AG04450 (cell line): ENCODE measurements at regions not wholly inside any gene's neighbourhood (a gene's known extent, or its start where the extent isn't known, plus 50 kb on each side); places are given as distances from the start of the nearest gene placed in this dataset.

Experiments
- CTCF ChIA-PET: fragments of 300-600, 350-600 bp; formaldehyde crosslinking; extraction: SDS; loops from one replicate; lab custom pipeline; 2022; ENCODE audit warnings: antibody characterized with exemption, inconsistent platforms; lab: Charles Lee
- POLR2A ChIA-PET: fragments of 350-600 bp; formaldehyde crosslinking; extraction: SDS; loops from one replicate; lab custom pipeline; 2021; ENCODE audit warnings: antibody characterized with exemption, inconsistent platforms; lab: Yijun Ruan, JAX
- DNase-seq: peaks from one replicate; pipeline ENCODE4 v3.0.0-alpha.2; 2011; ENCODE audit warnings: low read depth, low spot score
- H3K27ac ChIP-seq: one replicate; pipeline ENCODE4 v1.5.1; 2012; ENCODE audit warnings: low read depth, low read length, control low read depth
- H3K27me3 ChIP-seq: one replicate; pipeline ENCODE4 v1.6.0; 2012; ENCODE audit warnings: low read length; ENCODE audit not compliant: control insufficient read depth, insufficient read depth
- H3K4me3 ChIP-seq: 2 replicates; pipeline ENCODE4 v1.5.1; 2011; ENCODE audit warnings: mild to moderate bottlenecking, low read depth, low read length, control low read depth
- H3K9me3 ChIP-seq: 2 replicates; pipeline ENCODE4 v1.5.1; 2012; ENCODE audit warnings: low read length; ENCODE audit not compliant: control insufficient read depth, insufficient read depth
- TF ChIP-seq, protein P1 (sequence below): IDR thresholded peaks from 2 replicates; pipeline ENCODE4 v1.5.1; 2011; ENCODE audit warnings: low read depth, low read length, control low read depth, inconsistent platforms

DNA sequence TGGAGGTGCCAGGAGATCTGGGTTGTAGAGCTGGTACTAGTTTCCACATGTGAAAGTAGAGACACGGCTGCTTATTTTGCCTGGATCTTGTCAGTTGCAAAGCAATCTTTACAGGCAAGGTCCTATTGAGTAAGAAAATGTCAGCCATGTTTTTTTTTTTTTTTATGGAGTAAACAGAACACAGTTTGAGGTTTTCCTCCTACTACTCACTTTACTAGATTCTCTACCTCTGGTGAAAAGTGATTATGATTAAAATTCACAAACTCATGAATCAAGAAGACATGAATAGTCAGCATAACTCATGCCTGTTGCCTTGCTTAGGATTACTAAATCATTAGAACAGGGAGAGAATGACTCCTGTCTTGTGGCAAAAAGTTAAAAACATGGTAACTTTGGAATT lies 70.1 kb upstream of the PNPT1 start:
- Histone ChIP-seq H3K9me3 (no peaks in the 10 kb centered on the region), H3K27ac (no peak overlapping the region), H3K27me3 (no peaks in the 10 kb centered on the region), H3K4me3 (no peak overlapping the region)
- TF ChIP-seq, protein P1, sequence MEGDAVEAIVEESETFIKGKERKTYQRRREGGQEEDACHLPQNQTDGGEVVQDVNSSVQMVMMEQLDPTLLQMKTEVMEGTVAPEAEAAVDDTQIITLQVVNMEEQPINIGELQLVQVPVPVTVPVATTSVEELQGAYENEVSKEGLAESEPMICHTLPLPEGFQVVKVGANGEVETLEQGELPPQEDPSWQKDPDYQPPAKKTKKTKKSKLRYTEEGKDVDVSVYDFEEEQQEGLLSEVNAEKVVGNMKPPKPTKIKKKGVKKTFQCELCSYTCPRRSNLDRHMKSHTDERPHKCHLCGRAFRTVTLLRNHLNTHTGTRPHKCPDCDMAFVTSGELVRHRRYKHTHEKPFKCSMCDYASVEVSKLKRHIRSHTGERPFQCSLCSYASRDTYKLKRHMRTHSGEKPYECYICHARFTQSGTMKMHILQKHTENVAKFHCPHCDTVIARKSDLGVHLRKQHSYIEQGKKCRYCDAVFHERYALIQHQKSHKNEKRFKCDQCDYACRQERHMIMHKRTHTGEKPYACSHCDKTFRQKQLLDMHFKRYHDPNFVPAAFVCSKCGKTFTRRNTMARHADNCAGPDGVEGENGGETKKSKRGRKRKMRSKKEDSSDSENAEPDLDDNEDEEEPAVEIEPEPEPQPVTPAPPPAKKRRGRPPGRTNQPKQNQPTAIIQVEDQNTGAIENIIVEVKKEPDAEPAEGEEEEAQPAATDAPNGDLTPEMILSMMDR: no peak
- ChIA-PET CTCF (interaction anchor here (1.0 kb wide), 1 partner anchor 197 kb away, joined by 4 read pairs; no protein-coding TSS in a partner anchor), POLR2A (no interaction called here)
- DNase-seq: no peak

DNA sequence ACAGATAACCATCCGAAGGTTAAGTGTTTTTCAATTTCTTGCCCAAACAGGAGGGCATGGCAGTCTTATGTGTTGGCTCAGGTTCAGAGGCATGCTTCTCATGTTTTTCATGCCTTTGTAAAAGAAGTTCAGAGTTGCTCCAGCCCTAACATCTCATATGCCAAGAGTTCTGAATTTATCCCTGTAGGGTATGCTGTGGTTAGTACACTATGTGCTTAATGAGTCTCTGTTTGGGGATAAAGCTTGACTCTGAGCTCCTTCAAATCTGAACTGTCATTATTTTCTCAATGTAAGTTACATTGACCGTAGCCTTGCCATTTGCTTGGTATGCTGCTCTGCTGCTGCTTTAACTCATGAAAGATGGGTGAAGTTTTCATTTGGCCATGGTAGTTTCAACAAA lies 67.9 kb upstream of the PNPT1 start:
- Histone ChIP-seq H3K4me3 (no peak overlapping the region), H3K9me3 (no peaks in the 10 kb centered on the region), H3K27me3 (no peaks in the 10 kb centered on the region), H3K27ac (no peak overlapping the region)
- ChIA-PET POLR2A (no interaction called here), CTCF (interaction anchor here (1.0 kb wide), 1 partner anchor 10 kb away, joined by 3 read pairs; no protein-coding TSS in a partner anchor)
- DNase-seq: no peak
- TF ChIP-seq, protein P1: no peak

DNA sequence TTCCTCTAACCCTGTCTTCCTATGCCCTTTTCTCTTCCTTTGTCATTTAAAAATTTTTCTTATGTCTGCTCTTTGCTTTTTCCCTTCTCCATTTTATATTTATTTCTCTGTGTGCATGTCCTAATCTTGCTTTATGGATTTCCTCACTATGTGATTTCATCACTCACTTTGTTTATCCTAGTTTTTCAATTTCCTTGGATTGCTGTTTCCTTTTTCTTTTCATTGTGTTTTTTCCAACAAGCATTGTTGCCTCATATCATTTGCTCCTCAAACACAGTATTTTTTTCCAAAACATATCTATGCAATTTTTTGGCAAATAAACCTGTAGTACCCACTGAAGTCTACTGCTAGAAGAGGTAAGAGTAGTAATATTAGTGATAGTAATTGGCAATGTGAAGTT lies 67.4 kb upstream of the PNPT1 start:
- TF ChIP-seq, protein P1: no peak
- H3K4me3 ChIP-seq: no peak overlapping the region
- H3K9me3 ChIP-seq: no peaks in the 10 kb centered on the region
- no peak overlapping the region for H3K27ac ChIP-seq
- ChIA-PET CTCF (interaction anchor here (1.0 kb wide), 1 partner anchor 10 kb away, joined by 3 read pairs; no protein-coding TSS in a partner anchor), POLR2A (no interaction called here)
- DNase-seq: no peak
- H3K27me3 ChIP-seq: no peaks in the 10 kb centered on the region

DNA sequence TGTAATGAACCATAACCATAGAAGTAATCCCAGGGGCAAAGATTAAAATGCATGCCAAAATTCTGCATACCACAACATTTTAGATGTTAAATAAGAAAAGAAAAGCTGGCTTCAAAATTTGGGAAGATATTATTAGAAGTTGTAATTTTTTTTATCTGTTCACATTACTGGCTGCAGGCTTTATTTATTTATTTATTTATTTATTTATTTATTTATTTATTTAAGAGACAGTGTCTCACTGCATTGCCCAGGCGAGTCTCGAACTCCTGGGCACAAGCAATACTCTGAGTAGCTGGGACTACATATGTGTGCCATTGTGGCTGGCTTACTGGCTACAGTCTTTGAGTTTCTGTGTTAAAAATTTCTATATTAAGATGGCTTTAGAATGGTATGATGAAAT lies 66.5 kb upstream of the PNPT1 start:
- no peak for DNase-seq
- no peak overlapping the region for H3K4me3 ChIP-seq
- no peaks in the 10 kb centered on the region for H3K9me3 ChIP-seq
- TF ChIP-seq, protein P1: no peak
- no peak overlapping the region for H3K27ac ChIP-seq
- no peaks in the 10 kb centered on the region for H3K27me3 ChIP-seq
- ChIA-PET POLR2A (no interaction called here), CTCF (no interaction called here)

DNA sequence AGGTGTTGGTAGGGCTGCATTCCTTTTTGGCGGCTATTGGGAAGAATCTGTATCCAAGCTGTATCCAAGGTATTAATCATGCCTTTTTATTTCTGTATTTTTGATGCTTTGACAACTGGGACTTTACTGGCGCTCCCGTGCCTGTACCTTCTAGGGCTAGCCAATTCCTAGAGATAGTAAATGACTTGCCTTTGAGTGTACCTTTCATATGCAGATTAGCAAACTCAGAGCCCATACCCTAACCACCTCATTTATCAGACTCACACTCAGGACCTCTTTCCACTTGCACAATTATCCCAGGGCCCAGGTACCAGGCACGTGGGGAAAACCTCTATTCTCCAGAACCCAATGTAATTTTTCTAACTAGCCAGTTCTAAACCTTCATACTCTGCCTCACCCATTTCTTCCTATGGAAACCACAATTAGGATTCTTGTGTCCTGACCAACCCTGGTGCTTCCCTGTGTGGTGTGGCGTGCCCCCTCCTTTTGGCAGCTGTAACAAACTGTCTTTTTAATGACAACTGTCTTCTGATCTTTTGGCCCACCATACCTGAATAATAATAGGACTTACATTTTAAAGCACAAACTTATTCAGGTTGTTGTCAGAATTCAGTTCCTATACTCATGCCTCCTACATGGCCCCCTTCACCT lies 65.8 kb upstream of the PNPT1 start:
- Histone ChIP-seq H3K9me3 (no peaks in the 10 kb centered on the region), H3K27me3 (no peaks in the 10 kb centered on the region), H3K4me3 (no peak overlapping the region), H3K27ac (no peak overlapping the region)
- ChIA-PET POLR2A (no interaction called here), CTCF (interaction anchor here (0.8 kb wide), 1 partner anchor 41 kb away, joined by 3 read pairs; no protein-coding TSS in a partner anchor)
- DNase-seq: no peak
- TF ChIP-seq, protein P1: no peak
